ENCODE measurements at regions not wholly inside any gene's neighbourhood (a gene's known extent, or its start where the extent isn't known, plus 50 kb on each side); places are given as distances from the start of the nearest gene placed in this dataset.

GRCh38 chr12:124440841-124441381 lies 126.5 kb downstream of the NCOR2 start:
- Histone ChIP-seq H3K27ac (ENCODE audit: low read length) (no peak overlapping the region), H3K4me3 (ENCODE audit: low read length) (no peak overlapping the region)

GRCh38 chr12:124440031-124440626 lies 127.3 kb downstream of the NCOR2 start:
- TF ChIP-seq EZH2 (optimal IDR thresholded peaks at IDR 0.05; ENCODE audit: low read depth, low read length) (no peak), EZH2phosphoT487 (IDR thresholded peaks at IDR 0.05; ENCODE audit: low read length) (no peak), CTCF (IDR thresholded peaks at IDR 0.05; ENCODE audit: low read length) (no peak)
- no peak overlapping the region for H2AFZ ChIP-seq (ENCODE audit: low read length)
- no peaks in the 10 kb centered on the region for H3F3A ChIP-seq (ENCODE audit: insufficient read depth, low read length)
- no peak for DNase-seq
- H3K27ac ChIP-seq (ENCODE audit: low read length) = no peak overlapping the region
- no peak overlapping the region for H3K4me2 ChIP-seq (ENCODE audit: low read depth, low read length)
- no peaks in the 10 kb centered on the region for H3K36me3 ChIP-seq (replicated peaks; ENCODE audit: insufficient read depth, low read length)
- no peak overlapping the region for H3K4me3 ChIP-seq (ENCODE audit: low read length)
- no peak overlapping the region for H3K9ac ChIP-seq (ENCODE audit: low read length)
- no peaks in the 10 kb centered on the region for H3K9me3 ChIP-seq (replicated peaks; ENCODE audit: insufficient read depth, low read length)
- H3K27me3 ChIP-seq (replicated peaks; ENCODE audit: insufficient read depth, low read length) = no peaks in the 10 kb centered on the region
- no peaks in the 10 kb centered on the region for H3K4me1 ChIP-seq (ENCODE audit: low read length)
- no peaks in the 10 kb centered on the region for H4K20me1 ChIP-seq (ENCODE audit: insufficient read depth, low read length)
- peaks cover 27% of the 10 kb centered on the region for H3K79me2 ChIP-seq (ENCODE audit: low read length)
- H3K9me2 ChIP-seq (replicated peaks; ENCODE audit: insufficient read depth, low read length) = no peaks in the 10 kb centered on the region

More at GRCh38 chr12:124440841-124441381, 126.5 kb downstream of the NCOR2 start:
- TF ChIP-seq CTCF (IDR thresholded peaks at IDR 0.05; ENCODE audit: low read length) (no peak), EZH2phosphoT487 (IDR thresholded peaks at IDR 0.05; ENCODE audit: low read length) (no peak), EZH2 (optimal IDR thresholded peaks at IDR 0.05; ENCODE audit: low read depth, low read length) (no peak)
- no peaks in the 10 kb centered on the region for H3K9me3 ChIP-seq (replicated peaks; ENCODE audit: insufficient read depth, low read length)
- no peaks in the 10 kb centered on the region for H3K4me1 ChIP-seq (ENCODE audit: low read length)
- H3F3A ChIP-seq (ENCODE audit: insufficient read depth, low read length) = no peaks in the 10 kb centered on the region
- peaks cover 30% of the 10 kb centered on the region for H3K79me2 ChIP-seq (ENCODE audit: low read length)
- DNase-seq = no peak
- H3K4me2 ChIP-seq (ENCODE audit: low read depth, low read length) = no peak overlapping the region
- H4K20me1 ChIP-seq (ENCODE audit: insufficient read depth, low read length) = no peaks in the 10 kb centered on the region
- no peaks in the 10 kb centered on the region for H3K36me3 ChIP-seq (replicated peaks; ENCODE audit: insufficient read depth, low read length)
- no peak overlapping the region for H3K9ac ChIP-seq (ENCODE audit: low read length)
- H2AFZ ChIP-seq (ENCODE audit: low read length) = no peak overlapping the region
- H3K27me3 ChIP-seq (replicated peaks; ENCODE audit: insufficient read depth, low read length) = no peaks in the 10 kb centered on the region
- no peaks in the 10 kb centered on the region for H3K9me2 ChIP-seq (replicated peaks; ENCODE audit: insufficient read depth, low read length)

- no peaks in the 10 kb centered on the region for H3K4me1 ChIP-seq (ENCODE audit: low read length)
- H3K79me2 ChIP-seq (ENCODE audit: low read length) = peaks cover 16% of the 10 kb centered on the region
- no peak overlapping the region for H3K9ac ChIP-seq (ENCODE audit: low read length)
- no peaks in the 10 kb centered on the region for H3K27me3 ChIP-seq (replicated peaks; ENCODE audit: insufficient read depth, low read length)
- no peaks in the 10 kb centered on the region for H4K20me1 ChIP-seq (ENCODE audit: insufficient read depth, low read length)
- no peaks in the 10 kb centered on the region for H3F3A ChIP-seq (ENCODE audit: insufficient read depth, low read length)
- no peak overlapping the region for H3K4me3 ChIP-seq (ENCODE audit: low read length)
- H3K9me2 ChIP-seq (replicated peaks; ENCODE audit: insufficient read depth, low read length) = no peaks in the 10 kb centered on the region
- H3K4me2 ChIP-seq (ENCODE audit: low read depth, low read length) = no peak overlapping the region
- no peaks in the 10 kb centered on the region for H3K9me3 ChIP-seq (replicated peaks; ENCODE audit: insufficient read depth, low read length)
- no peaks in the 10 kb centered on the region for H3K36me3 ChIP-seq (replicated peaks; ENCODE audit: insufficient read depth, low read length)
- no peak overlapping the region for H3K27ac ChIP-seq (ENCODE audit: low read length)
- no peak overlapping the region for H2AFZ ChIP-seq (ENCODE audit: low read length)
- DNase-seq = no peak
- TF ChIP-seq EZH2phosphoT487 (IDR thresholded peaks at IDR 0.05; ENCODE audit: low read length) = no peak
- no peak for TF ChIP-seq CTCF (IDR thresholded peaks at IDR 0.05; ENCODE audit: low read length)
- TF ChIP-seq EZH2 (optimal IDR thresholded peaks at IDR 0.05; ENCODE audit: low read depth, low read length) = no peak
These were observed 128.9 kb downstream of the NCOR2 start for GRCh38 chr12:124438437-124439056.
